Common myeloid progenitor, CD34-positive (primary cell): ENCODE measurements at regions not wholly inside any gene's neighbourhood (a gene's known extent, or its start where the extent isn't known, plus 50 kb on each side); places are given as distances from the start of the nearest gene placed in this dataset.

Experiments
- CTCF ChIA-PET: fragments of 350-600 bp; sonication (Branson Sonifier 250); formaldehyde crosslinking; loops from one replicate; lab custom pipeline; 2021; ENCODE audit warnings: antibody characterized with exemption; lab: Charles Lee
- POLR2A ChIA-PET: fragments of 350-600 bp; sonication (Branson Sonifier 250); formaldehyde crosslinking; loops from one replicate; lab custom pipeline; 2021; ENCODE audit warnings: antibody characterized with exemption; lab: Charles Lee
- DNase-seq, 3 donors: peaks; one replicate each; pipeline versions ENCODE4 v3.0.0 to v3.0.0-alpha.2; 2013
- H3K27ac ChIP-seq, 2 experiments: 1 replicate in 1 of 2; 2 replicates in 1 of 2; pipeline ENCODE4 v1.7.0; 2013; ENCODE audit warnings: inconsistent platforms in 2 of 2, low read length in 2 of 2, mild to moderate bottlenecking in 2 of 2, low read depth in 1 of 2, moderate library complexity in 1 of 2; ENCODE audit not compliant: severe bottlenecking in 2 of 2, insufficient read depth in 1 of 2, poor library complexity in 1 of 2
- H3K27me3 ChIP-seq, 5 experiments: replicated peaks in 2 of 5; 1 replicate in 3 of 5; 2 replicates in 2 of 5; pipeline versions ENCODE4 v1.6.1 to v1.7.0; 2013; ENCODE audit warnings: low read length in 4 of 5, mild to moderate bottlenecking in 2 of 5, moderate library complexity in 2 of 5, inconsistent platforms in 1 of 5; ENCODE audit not compliant: insufficient read depth in 5 of 5, control insufficient read depth in 4 of 5
- H3K36me3 ChIP-seq, 4 experiments: 1 replicate in 2 of 4; 2 replicates in 2 of 4; pipeline versions ENCODE4 v1.6.1 to v1.7.0; 2013; ENCODE audit warnings: low read length in 3 of 4, control low read depth in 1 of 4, mild to moderate bottlenecking in 1 of 4; ENCODE audit not compliant: control insufficient read depth in 4 of 4, insufficient read depth in 4 of 4
- H3K4me1 ChIP-seq, 4 experiments: 1 replicate in 3 of 4; 2 replicates in 1 of 4; pipeline versions ENCODE4 v1.6.1 to v1.7.1; 2013; ENCODE audit warnings: low read length in 3 of 4, mild to moderate bottlenecking in 3 of 4, control low read depth in 1 of 4, inconsistent platforms in 1 of 4, moderate library complexity in 1 of 4; ENCODE audit not compliant: control insufficient read depth in 4 of 4, insufficient read depth in 4 of 4; ENCODE audit errors: control extremely low read depth in 1 of 4
- H3K4me3 ChIP-seq, 7 experiments: 1 replicate in 4 of 7; 2 replicates in 3 of 7; pipeline versions ENCODE4 v1.5.1 to v1.7.0; 2013; ENCODE audit warnings: mild to moderate bottlenecking in 7 of 7, low read length in 6 of 7, moderate library complexity in 6 of 7, inconsistent platforms in 2 of 7, low read depth in 2 of 7, control low read depth in 1 of 7; ENCODE audit not compliant: insufficient read depth in 4 of 7, control insufficient read depth in 1 of 7; ENCODE audit errors: extremely low read depth in 1 of 7
- H3K9me3 ChIP-seq, 5 experiments: 1 replicate in 4 of 5; 2 replicates in 1 of 5; pipeline versions ENCODE4 v1.6.1 to v1.7.1; 2013; ENCODE audit warnings: low read length in 4 of 5, mild to moderate bottlenecking in 2 of 5, inconsistent platforms in 1 of 5, low read depth in 1 of 5, moderate library complexity in 1 of 5; ENCODE audit not compliant: control insufficient read depth in 4 of 5, insufficient read depth in 2 of 5; ENCODE audit errors: control extremely low read depth in 1 of 5
- WGBS: methylation state at CpG from one replicate; pipeline ENCODE4 v1.1.5; 2013; ENCODE audit not compliant: insufficient coverage; 5-methylcytosine and 5-hydroxymethylcytosine counted together

- H3K27ac ChIP-seq, result no peak overlapping the region
- no peaks in the 10 kb centered on the region for H3K36me3 ChIP-seq
- H3K4me3 ChIP-seq, result no peak overlapping the region
- ChIA-PET POLR2A (no interaction called here), CTCF (interaction anchor here (1.1 kb wide), 1 partner anchor 10 kb away, joined by 3 read pairs; no protein-coding TSS in a partner anchor)
- no peaks in the 10 kb centered on the region for H3K9me3 ChIP-seq
- WGBS, result 90% methylated on average over 6 of the region's 6 CpGs
- H3K4me1 ChIP-seq, result no peaks in the 10 kb centered on the region
- no peak for DNase-seq
- H3K27me3 ChIP-seq, result peaks cover 0 to 2% (median 0%) of the 10 kb centered on the region in 5 experiments
These were observed 448.5 kb upstream of the MGMT start for GRCh38 chr10:129018511-129018910.

DNA sequence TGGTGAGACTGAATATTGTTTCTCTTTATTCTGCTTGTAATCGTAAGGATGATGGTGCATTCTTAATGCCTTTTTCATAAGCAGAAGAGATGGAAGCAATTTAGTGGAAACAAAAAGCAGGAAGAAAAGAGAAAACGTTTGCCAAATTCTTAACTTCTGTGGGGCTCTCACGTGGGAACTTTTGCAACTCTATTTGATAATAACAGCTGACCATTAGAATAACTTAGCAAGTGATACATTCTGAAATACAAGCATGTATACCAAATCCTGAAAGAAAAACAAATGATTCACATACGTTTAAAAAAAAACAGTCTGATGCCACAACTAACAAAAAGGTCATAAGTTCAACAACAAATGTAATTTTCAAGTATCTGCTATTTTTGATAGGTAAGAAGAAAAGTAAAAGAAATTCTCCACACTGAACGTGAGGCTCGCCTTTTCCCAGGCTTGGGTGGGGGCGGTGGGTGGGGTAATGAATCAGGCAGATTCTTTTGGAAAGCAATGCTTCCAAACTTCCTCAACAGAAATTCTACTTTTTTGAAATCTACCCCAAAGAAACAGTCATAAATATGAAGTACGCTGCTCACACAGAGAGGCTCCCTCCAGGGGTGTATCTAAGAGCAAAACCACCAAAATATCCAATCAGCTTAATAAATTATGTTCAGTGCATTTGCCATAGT lies 446.2 kb upstream of the MGMT start:
- DNase-seq, result no peak
- 100% methylated on average over 1 of the region's 8 CpGs for WGBS
- Histone ChIP-seq H3K27ac (no peak overlapping the region), H3K36me3 (no peaks in the 10 kb centered on the region), H3K4me3 (no peak overlapping the region), H3K9me3 (no peaks in the 10 kb centered on the region), H3K4me1 (no peaks in the 10 kb centered on the region), H3K27me3 (peaks cover 0 to 2% (median 0%) of the 10 kb centered on the region in 5 experiments)
- POLR2A ChIA-PET, result no interaction called here
- CTCF ChIA-PET, result interaction anchor here (0.8 kb wide), 1 partner anchor 11 kb away, joined by 3 read pairs; no protein-coding TSS in a partner anchor

- H3K4me1 ChIP-seq, result no peaks in the 10 kb centered on the region
- CTCF ChIA-PET, result no interaction called here
- POLR2A ChIA-PET, result no interaction called here
- no peak overlapping the region for H3K27ac ChIP-seq
- WGBS, result 90% methylated on average over 14 of the region's 18 CpGs
- no peak overlapping the region for H3K4me3 ChIP-seq
- DNase-seq, result no peak
- H3K36me3 ChIP-seq, result no peaks in the 10 kb centered on the region
- H3K27me3 ChIP-seq, result peaks cover 0 to 2% (median 0%) of the 10 kb centered on the region in 5 experiments
- no peaks in the 10 kb centered on the region for H3K9me3 ChIP-seq
These were observed 445.3 kb upstream of the MGMT start for GRCh38 chr10:129021594-129022304.

DNA sequence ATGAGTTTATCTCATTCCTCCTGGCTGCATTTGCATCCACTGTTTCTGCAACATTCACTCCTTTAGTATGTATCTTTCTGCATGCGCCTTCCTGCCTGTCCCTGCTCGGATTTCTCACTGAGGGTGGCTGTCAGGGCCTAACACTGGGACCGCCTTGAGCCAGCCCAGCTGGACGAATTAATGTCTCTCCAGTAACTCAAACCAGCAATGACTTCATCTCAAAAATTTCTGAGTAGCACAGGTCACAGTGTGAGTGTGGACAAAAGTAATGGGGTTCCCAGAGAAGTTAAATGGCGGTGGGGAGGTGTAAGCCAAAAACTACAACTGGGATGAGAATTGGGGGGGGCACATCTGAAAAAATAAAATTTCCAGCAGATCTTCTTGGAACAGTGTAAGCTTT lies 444.0 kb upstream of the MGMT start:
- 100% methylated on average over 3 of the region's 5 CpGs for WGBS
- Histone ChIP-seq H3K4me3 (no peak overlapping the region), H3K9me3 (no peaks in the 10 kb centered on the region), H3K27me3 (peaks cover 0 to 2% (median 0%) of the 10 kb centered on the region in 5 experiments), H3K27ac (no peak overlapping the region), H3K36me3 (no peaks in the 10 kb centered on the region), H3K4me1 (peaks cover 0 to 3% (median 1%) of the 10 kb centered on the region in 4 experiments)
- ChIA-PET CTCF (no interaction called here), POLR2A (no interaction called here)
- DNase-seq, result no peak

- Histone ChIP-seq H3K9me3 (no peaks in the 10 kb centered on the region), H3K4me1 (peaks cover 0 to 3% (median 1%) of the 10 kb centered on the region in 4 experiments), H3K27me3 (peaks cover 0 to 2% (median 0%) of the 10 kb centered on the region in 5 experiments), H3K27ac (no peak overlapping the region), H3K36me3 (no peaks in the 10 kb centered on the region), H3K4me3 (no peak overlapping the region)
- ChIA-PET POLR2A (no interaction called here), CTCF (no interaction called here)
- 100% methylated on average over 7 of the region's 8 CpGs for WGBS
- no peak for DNase-seq
These were observed 443.0 kb upstream of the MGMT start for GRCh38 chr10:129024046-129024445.

DNA sequence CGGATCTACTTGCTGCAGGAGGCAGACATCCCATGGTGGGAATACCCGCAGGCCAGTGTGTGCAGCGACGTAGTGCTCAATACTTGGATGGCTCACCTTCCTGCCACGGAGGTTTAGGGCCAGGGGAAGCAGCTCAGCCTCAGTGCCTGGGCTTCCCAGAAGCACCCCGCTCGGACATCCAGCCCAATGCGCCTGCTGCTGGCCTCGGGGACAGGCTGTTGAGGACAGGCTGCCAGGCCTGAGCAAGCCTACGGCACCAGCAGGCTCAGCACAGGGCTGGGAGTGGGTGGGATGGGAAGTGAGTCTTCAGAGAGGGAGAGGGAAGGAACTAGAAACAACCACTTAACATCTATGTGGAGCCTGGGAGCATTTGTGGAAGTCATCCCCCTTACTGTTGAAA lies 441.3 kb upstream of the MGMT start:
- WGBS, result 99% methylated on average over 8 of the region's 10 CpGs
- H3K36me3 ChIP-seq, result no peaks in the 10 kb centered on the region
- POLR2A ChIA-PET, result no interaction called here
- CTCF ChIA-PET, result no interaction called here
- H3K9me3 ChIP-seq, result no peaks in the 10 kb centered on the region
- H3K27ac ChIP-seq, result no peak overlapping the region
- no peak overlapping the region for H3K4me3 ChIP-seq
- no peak for DNase-seq
- peaks cover 0 to 2% (median 0%) of the 10 kb centered on the region in 5 experiments for H3K27me3 ChIP-seq
- H3K4me1 ChIP-seq, result peaks cover 0 to 3% (median 1%) of the 10 kb centered on the region in 4 experiments

DNA sequence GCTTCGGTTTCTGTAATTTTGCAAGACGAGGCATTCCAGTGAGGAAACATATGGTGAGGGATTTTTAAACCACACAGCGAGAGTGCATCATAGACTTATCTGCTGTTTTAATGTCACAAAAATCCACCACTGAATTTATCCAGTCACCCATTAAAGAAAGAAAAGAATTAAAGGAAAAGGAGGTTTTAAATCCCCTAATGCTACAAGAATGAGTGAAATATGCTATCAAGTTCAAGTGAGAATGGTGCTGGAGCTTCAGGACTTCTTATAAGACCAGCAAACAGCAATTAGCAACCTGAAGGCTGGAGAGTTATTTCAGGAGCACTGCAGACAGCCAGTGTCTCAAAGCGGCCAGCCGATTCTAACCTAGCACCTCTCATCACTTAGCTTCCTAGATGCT lies 439.1 kb upstream of the MGMT start:
- Histone ChIP-seq H3K4me3 (no peak overlapping the region), H3K4me1 (peaks cover 6 to 19% (median 16%) of the 10 kb centered on the region in 4 experiments), H3K9me3 (no peaks in the 10 kb centered on the region), H3K36me3 (no peaks in the 10 kb centered on the region), H3K27me3 (no peaks in the 10 kb centered on the region), H3K27ac (no peak overlapping the region)
- WGBS, result no CpG with 5 or more reads among the region's 5 CpGs
- DNase-seq, result peak in 2 of 3 donors; percentile 39
- ChIA-PET POLR2A (no interaction called here), CTCF (interaction anchor here (1.1 kb wide), 1 partner anchor 867 kb away, joined by 3 read pairs; no protein-coding TSS in a partner anchor)
